ENCODE measurements at regions not wholly inside any gene's neighbourhood (a gene's known extent, or its start where the extent isn't known, plus 50 kb on each side); places are given as distances from the start of the nearest gene placed in this dataset.

GRCh38 chr15:92831336-92831654, 68.8 kb upstream of the CHD2 start:
- WGBS, 2 donors = 6 to 7% methylated on average over 3 of the region's 3 CpGs
- DNase-seq (ENCODE audit: low spot score in 2 of 2) = no peak
- intact Hi-C loops (cut with DNase I; ENCODE audit: low total_unique reads) = no loop called here
- H3K4me3 ChIP-seq (ENCODE audit: low read depth, poor library complexity, severe bottlenecking) = no peak overlapping the region
- TF ChIP-seq, protein P1, sequence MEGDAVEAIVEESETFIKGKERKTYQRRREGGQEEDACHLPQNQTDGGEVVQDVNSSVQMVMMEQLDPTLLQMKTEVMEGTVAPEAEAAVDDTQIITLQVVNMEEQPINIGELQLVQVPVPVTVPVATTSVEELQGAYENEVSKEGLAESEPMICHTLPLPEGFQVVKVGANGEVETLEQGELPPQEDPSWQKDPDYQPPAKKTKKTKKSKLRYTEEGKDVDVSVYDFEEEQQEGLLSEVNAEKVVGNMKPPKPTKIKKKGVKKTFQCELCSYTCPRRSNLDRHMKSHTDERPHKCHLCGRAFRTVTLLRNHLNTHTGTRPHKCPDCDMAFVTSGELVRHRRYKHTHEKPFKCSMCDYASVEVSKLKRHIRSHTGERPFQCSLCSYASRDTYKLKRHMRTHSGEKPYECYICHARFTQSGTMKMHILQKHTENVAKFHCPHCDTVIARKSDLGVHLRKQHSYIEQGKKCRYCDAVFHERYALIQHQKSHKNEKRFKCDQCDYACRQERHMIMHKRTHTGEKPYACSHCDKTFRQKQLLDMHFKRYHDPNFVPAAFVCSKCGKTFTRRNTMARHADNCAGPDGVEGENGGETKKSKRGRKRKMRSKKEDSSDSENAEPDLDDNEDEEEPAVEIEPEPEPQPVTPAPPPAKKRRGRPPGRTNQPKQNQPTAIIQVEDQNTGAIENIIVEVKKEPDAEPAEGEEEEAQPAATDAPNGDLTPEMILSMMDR (IDR thresholded peaks at IDR 0.05) = no peak
- TF ChIP-seq POLR2A (IDR thresholded peaks at IDR 0.05) = no peak

GRCh38 chr15:92831655-92832328, 68.3 kb upstream of the CHD2 start:
- TF ChIP-seq, protein P1 (IDR thresholded peaks at IDR 0.05) = no peak
- TF ChIP-seq POLR2A (IDR thresholded peaks at IDR 0.05) = peak in 1 of 2 donors; percentile 51
- peak; percentile 92 to 95 for DNase-seq (ENCODE audit: low spot score in 2 of 2)
- intact Hi-C loops (cut with DNase I; ENCODE audit: low total_unique reads) = no loop called here
- H3K4me3 ChIP-seq (ENCODE audit: low read depth, poor library complexity, severe bottlenecking) = no peak overlapping the region
- 0 to 1% methylated on average over 10 of the region's 10 CpGs for WGBS, 2 donors

DNA sequence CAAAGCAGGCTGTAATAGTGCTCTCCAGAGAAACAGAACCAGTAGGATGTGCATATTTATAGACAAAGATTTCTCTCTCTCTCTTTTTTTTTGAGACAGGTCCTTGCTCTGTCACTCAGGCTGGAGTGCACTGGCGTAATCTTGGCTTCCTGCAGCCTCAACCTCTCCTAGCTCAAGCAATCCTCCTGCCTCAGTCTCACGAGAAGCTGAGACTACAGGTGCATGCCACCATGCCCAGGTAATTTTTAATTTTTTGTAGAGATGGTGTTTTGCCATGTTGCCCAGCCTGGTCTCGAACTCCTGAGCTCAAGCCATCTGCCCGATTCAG, 67.1 kb upstream of the CHD2 start:
- DNase-seq (ENCODE audit: low spot score in 2 of 2) = no peak
- TF ChIP-seq, protein P1 (IDR thresholded peaks at IDR 0.05) = no peak
- TF ChIP-seq POLR2A (IDR thresholded peaks at IDR 0.05) = no peak
- no peak overlapping the region for H3K4me3 ChIP-seq (ENCODE audit: low read depth, poor library complexity, severe bottlenecking)
- 70 to 79% methylated on average over 4 of the region's 4 CpGs for WGBS, 2 donors
- intact Hi-C loops (cut with DNase I; ENCODE audit: low total_unique reads) = no loop called here

GRCh38 chr15:92833493-92834271, 66.4 kb upstream of the CHD2 start:
- intact Hi-C loops (cut with DNase I; ENCODE audit: low total_unique reads) = no loop called here
- peak in 1 of 2 donors; percentile 18 for DNase-seq (ENCODE audit: low spot score in 2 of 2)
- TF ChIP-seq, protein P1 (IDR thresholded peaks at IDR 0.05) = no peak
- no peak for TF ChIP-seq POLR2A (IDR thresholded peaks at IDR 0.05)
- H3K4me3 ChIP-seq (ENCODE audit: low read depth, poor library complexity, severe bottlenecking) = no peak overlapping the region
- WGBS, 2 donors = 67 to 73% methylated on average over 5 of the region's 5 CpGs

DNA sequence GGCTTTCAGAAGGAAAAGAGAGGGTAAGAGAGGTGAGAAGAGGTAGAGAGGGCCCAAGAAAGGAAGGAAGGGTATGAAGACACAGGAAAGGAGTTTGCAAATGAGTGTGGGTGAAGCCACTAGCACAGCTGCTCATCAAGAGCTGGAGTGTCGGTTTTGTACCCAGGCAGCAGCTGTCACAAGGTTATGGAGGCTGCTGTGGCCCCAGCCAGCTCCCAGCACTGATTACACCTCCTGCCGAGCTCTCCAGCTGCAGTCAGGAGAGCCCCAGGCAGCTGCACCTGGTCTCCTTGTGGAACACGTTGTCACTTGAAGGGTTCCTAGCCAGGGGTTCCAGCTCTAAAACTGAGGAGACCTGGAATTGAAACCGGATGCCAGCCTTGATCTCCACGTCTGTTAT, 60.4 kb upstream of the CHD2 start:
- H3K4me3 ChIP-seq (ENCODE audit: low read depth, poor library complexity, severe bottlenecking) = no peak overlapping the region
- intact Hi-C loops (cut with DNase I; ENCODE audit: low total_unique reads) = no loop called here
- WGBS, 2 donors = 32 to 39% methylated on average over 5 of the region's 5 CpGs
- TF ChIP-seq, protein P1 (IDR thresholded peaks at IDR 0.05) = no peak
- no peak for TF ChIP-seq POLR2A (IDR thresholded peaks at IDR 0.05)
- DNase-seq (ENCODE audit: low spot score in 2 of 2) = peak in 1 of 2 donors; percentile 58
